Stimulated activated CD4-positive, alpha-beta T cell treated with anti-CD3 and anti-CD28 coated beads, Interleukin-15, amount 100 ng/mL, for 48 hours (primary cell): ENCODE measurements at regions not wholly inside any gene's neighbourhood (a gene's known extent, or its start where the extent isn't known, plus 50 kb on each side); places are given as distances from the start of the nearest gene placed in this dataset.
"Not testable (repeated sequence)": the region's sequence is repeated elsewhere in the genome, so short reads cannot be mapped to it uniquely, and the experiment has no call there.

Experiments
- DNase-seq, 2 donors: peaks; one replicate each; pipeline ENCODE4 v3.0.0-alpha.2; 2020; ENCODE audit warnings: low read depth in 2 of 2

DNA sequence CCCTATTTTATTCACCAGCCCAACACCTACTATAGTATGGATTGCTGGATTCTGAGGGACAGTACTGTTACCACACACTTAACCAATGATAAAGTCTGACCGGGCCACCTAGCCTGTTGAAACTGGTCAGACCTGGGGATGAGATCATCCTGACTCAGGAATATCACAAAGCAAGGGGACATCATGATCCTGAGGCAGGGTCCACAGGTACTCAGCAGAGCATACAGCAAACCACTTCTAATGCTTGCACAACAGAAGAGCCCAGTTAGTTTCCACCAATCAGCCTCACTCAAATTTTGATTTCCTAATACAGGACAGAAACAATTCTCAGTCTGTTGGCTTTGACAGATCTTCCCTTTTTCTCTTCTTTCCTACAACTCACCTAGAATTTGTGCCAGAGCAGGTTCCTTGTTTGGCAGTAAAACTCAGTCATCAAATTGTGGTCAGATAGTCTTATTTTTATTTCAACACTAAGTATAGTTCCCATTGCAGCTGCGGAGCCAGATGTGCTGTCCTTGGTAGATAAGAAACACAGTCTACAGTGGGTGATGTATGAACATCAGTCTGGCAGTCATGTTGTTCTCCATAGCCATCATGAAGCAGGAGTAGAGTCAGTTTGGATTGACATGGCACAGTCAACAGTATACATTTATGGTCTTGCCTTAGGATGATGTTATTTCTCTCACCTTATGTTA, 90.1 kb upstream of the PRR23C start:
- DNase-seq: no peak

DNA sequence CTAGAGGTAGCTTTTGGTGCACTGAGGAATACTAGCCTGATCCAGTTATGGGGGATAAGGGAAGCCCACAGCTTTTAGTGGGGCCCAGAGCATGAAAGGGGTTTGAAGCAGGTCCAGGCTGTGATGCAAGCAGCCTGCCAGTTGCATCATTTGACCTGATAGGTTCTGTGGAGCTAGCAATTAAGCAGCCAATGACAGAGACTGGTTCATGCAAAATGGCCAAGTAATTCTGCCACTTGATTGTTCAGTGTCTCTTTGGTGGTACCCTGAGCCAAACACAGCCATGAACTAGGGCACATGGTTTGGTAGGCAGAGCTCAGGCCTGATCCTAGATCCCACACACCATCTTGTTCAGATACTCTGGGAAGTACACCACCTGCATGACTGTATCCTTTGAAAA, 91.0 kb upstream of the PRR23C start:
- DNase-seq: no peak

DNA sequence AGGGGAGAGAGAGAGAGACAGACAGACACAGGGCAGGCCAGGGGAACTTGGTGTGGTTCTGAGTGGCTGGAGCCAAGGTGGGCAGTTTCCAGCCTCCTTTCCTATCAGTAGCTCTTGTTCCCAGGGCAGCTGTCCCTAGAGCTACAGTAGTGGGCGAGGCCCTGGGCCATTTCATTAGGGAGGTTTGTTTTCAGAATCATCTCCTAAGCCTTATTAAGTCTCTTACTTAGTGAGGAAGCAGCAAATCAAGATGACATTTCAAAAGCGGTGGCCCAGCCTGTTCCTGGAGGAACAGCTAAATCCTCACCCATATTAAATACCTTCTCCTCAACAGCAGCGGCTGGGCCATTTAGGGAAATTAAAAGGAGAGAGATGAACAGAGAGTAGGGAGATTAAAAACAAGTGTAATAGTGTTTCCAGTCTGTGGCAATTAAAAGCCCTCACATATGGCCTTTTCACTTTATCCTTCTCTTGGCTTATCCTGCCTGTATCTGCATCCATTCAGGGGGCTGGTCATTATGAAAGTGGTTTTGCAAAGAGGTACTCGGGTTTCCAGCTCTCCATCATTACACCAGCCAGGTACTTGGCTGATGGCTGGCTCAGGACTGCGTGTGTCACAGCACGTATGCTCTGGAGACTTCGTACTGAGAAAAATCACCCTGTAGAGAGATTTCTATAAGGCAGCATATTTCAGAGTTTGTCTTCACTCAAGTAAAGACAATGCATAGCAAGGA, 91.9 kb upstream of the PRR23C start:
- DNase-seq: no peak

DNA sequence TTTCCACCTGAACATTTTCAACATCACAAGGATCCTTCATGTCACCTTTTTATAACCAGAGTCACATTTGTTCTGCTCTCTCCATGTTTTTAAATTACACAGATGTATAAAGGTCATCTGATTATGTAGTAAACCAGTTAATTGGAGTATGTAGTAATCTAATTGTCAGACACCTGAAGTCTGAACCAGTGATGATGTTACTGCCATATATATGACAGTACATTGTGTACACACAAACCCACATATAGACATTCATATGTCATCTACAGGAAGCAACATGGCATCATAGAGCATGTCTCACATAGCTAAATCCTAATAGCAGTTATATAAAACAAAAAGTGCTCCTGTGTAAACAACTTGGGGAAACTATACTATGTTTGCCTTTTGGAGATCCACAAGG, 95.9 kb upstream of the PRR23C start:
- DNase-seq: no peak

DNA sequence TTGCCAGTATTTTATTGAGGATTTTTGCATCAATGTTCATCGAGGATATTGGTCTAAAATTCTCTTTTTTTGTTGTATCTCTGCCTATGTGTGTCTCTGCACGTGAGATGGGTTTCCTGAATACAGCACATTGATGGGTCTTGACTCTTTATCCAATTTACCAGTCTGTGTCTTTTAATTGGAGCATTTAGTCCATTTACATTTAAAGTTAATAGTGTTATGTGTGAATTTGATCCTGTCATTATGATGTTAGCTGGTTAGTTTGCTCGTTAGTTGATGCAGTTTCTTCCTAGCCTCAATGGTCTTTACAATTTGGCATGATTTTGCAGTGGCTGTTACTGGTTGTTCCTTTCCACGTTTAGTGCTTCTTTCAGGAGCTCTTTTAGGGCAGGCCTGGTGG, 101.3 kb upstream of the PRR23C start:
- not testable (repeated sequence) for DNase-seq

DNA sequence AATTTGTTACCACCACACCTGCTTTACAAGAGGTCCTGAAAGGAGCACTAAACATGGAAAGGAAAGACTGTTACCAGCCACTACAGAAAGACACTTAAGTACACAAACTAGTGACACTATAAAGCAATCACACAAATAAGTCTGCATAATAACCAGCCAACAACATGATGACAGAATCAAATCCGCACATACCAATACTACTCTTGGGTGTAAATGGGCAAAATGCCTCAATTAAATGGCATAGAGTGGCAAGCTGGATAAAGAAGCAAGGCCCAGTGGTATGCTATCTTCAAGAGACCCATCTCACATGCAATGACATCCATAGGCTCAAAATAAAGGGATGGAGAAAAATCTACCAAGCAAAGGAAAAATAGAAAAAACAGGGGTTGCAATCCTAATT, 106.8 kb upstream of the PRR23C start:
- no peak for DNase-seq

DNA sequence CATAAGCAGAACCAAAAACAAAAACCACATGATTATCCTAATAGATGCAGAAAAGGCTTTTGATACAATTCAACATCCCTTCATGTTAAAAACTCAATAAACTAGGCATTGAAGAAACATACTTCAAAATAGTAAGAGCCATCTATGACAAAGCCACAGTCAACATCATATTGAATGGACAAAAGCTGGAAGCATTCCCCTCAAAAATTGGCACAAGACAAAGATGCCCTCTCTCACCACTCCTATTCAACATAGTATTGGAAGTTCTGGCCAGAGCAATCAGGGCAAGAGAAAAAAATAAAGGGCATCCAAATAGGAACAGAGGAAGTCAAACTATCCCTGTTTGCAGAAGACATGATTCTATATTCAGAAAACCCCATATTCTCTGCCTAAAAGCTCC, 108.7 kb upstream of the PRR23C start:
- DNase-seq: not testable (repeated sequence)

DNA sequence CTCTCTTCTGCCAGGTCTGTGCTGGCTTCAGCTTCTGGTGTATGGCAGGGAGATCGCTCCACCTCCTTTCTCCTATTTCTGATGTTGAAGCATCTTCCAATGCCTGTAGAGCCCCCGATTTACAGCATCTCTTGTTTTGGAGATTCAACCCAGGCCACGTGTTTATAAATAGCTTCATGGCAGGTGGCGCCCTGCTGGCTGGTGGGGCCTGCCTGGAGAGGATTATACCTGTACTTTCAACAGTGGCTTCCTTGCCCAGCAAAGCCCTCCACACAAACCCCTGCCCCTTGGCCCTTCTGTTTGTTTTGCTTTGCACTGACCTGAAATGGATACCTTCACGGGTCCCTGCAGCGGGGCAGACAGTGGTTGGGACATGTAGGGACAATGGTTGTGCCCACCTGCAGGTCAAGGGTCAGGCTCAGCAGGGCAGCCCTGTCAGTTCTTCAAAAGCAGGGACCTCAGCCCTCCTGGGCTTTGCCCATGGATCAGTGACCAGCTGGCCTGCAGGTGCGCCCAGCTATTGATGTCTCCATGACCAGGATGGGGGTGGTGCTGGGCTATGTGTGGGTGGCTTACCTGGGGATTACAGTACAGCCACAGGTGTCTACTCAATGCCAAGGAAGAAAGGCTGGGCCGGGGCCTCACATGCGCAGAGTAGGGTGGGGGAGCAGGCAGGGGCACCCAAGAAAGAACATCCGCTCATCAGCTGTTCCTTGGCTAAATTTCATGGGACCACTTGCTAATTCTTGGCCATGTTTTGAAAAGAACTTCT, 112.7 kb upstream of the PRR23C start:
- no peak for DNase-seq

DNA sequence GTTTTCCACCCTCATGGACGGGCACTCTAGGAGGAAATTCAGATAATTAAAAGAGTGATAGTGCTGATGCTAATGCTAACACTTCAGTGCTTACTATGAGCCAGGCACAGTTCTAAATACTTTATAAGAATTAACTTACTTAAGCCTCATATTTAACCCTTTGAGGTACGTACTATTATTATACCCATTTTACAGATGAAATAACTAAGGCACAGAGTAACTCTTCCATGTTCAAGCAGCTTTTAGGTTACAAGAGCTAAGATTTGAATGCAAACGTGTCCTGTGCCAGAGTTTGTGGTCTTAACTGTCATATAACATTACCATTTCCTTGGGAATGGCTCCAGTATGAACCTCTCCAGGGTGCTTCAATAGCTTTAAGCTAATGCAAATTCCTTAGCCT, 114.7 kb upstream of the PRR23C start:
- no peak for DNase-seq

DNA sequence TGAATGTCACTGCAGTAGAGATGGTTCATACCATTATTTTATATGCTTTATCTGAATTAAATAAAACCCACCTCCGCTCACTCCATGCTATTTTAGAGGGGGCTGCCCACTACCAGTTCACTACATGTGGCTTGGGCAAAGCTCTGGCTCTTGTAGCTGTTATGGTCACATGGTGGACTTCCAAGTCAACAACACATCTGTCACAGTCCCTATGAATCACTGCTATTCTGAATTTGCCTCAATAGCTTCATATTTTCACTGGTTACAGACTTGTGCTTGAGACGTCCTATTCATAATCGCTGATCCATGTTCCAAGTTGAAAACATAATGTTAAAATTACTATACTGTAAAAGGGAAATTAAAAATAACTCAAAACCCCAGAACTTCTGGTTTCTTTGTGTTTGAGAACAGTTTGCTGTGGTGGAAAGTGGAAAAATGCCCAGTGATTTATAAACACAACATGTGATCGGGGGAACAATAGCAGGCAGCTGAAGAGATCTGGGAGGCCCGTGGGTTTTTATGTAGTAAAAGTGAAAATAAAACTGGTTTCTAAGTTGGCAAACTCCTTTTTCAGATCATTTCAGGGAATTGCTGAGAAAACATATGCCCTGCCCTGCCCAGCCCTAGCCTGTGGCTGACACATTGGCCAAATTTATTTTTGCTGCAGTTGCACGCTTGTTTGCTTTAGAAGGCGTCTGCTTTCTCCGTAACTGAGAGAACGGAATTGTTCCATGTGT, 128.8 kb upstream of the PRR23C start:
- no peak for DNase-seq

DNA sequence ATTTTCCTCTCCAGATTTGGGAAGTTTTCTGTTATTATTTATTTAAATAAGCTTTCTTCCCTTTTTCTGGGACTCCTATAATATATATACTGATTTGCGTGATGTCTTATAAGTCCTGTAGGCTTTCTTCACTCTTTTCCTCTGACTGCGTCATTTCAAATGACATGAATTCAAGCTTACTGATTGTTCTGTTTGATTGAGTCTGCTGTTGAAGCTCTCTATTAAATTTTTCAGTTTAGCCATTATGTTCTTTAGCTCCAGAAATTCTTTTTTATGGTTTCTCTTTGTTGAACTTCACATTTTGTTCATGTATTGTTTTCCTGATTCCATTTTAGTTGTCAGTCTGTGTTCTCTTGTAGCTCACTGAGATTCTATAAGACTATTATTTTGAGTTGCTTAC, 135.8 kb upstream of the PRR23C start:
- DNase-seq: no peak

DNA sequence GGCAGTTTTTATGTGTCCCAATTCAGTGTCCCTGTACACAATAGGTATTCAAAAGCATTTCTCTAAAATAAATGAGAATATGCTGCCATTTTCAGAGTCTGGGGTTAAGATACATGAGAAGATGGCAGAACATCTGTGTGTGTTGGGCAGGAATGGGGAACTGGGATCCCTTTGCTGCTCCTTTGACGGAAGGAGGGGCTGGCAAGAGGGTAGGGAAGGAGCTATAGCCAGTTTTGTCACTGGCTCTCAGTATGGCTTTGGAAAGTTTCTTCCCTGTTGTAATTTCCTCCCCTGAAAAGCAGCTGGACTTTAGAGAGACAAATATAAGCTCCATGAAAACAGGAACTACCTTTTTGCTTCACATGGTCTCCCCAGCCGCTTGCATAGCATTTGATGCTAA, 137.5 kb upstream of the PRR23C start:
- no peak for DNase-seq

DNA sequence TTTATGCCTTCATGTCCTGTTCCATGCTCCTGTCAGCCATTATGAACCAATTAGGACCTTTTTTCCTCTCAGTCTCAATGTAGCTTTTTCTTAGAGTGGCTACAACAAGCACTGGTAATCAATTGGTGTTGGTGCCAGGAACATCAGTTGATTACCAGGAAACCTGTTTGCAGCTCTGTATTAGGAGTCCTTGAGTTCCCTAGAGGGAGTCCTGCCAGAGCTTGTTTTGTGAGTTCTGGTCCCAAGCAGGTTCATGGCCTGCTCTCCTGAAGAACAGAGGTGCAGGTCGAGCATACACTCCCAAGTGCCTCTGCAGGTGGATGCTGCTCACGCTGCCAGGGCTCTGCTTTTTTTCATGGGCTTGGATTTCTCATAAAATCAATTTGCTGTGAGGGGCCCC, 137.9 kb upstream of the PRR23C start:
- no peak for DNase-seq

DNA sequence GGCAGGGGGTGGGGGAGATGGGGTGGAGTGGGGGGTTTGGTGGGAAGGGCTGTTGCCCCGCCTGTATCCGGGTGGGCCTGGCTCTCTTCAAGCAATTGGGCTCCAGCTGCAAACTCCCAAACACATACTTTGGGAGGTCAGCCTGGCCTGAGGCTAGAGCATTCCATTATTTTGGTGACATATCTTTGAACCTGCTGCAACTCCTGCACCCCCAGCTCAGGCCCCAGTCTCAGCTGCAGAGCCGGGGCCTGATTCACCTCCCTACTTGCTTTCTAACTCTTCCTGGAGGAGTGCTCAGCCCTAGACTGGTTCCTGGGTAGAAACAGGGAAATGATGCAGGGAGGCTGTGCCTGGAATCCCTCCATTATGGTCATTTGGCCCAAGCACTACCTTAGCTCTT, 140.8 kb upstream of the PRR23C start:
- no peak for DNase-seq

DNA sequence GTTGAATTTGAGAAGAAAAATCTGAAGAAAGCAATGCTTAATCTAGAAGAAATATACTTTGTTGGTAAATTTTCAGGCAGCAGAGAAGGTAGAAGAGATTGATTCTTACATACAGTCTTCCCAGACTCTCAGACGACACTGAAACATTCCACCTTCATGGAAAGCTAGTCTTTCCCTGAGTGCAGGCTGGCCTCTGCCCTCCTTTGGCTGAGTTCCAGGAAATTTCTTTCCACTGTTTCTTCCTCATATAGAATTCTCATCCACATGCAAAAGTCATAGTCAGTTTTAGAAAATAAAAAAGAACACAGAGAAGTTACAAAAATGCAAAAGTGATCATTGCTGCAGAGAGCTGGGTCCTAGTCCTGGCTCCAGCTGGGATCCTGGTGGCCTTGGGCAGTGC, 142.5 kb upstream of the PRR23C start:
- DNase-seq: no peak

DNA sequence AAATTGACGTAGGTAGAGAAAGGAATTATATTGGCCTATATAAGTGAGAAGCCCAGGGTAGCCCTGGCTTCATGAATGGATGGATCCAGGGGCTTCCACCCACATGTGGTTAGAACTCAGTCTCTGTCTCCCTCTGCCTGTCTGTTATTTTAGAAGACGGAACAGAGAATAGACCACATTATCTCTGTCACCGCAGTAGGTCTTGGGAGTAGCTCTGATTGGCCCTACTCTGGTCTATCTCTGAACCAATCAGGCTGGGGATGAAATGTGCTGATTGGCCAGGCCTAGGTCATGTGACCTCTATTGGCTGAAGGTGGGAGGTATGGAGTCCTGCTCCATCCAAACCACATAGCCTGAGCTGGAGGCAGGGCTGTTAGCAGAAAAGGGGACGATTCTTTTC, 143.0 kb upstream of the PRR23C start:
- no peak for DNase-seq

DNA sequence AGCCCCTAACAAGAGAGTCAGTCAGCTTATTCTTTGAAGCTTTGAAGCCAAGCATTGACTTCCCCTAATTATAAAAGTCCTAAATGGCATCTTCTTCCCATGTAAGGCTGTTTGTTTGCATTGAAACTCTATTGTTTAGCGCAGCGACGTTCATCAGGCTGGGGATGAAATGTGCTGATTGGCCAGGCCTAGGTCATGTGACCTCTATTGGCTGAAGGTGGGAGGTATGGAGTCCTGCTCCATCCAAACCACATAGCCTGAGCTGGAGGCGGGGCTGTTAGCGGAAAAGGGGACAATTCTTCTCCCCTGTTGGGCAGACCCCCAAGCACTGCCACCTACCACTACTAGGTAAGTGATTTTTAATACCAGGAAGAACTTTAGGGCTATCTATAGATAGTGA, 145.3 kb upstream of the PRR23C start:
- no peak for DNase-seq

DNA sequence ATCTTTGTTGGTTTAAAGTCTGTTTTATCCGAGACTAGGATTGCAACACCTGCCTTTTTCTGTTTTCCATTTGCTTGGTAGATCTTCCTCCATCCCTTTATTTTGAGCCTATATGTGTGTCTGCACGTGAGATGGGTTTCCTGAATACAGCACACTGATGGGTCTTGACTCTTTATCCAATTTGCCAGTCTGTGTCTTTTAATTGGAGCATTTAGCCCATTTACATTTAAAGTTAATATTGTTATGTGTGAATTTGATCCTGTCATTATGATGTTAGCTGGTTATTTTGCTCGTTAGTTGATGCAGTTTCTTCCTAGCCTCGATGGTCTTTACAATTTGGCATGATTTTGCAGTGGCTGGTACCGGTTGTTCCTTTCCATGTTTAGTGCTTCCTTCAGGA, 149.4 kb upstream of the MRPS22 start:
- DNase-seq: not testable (repeated sequence)

DNA sequence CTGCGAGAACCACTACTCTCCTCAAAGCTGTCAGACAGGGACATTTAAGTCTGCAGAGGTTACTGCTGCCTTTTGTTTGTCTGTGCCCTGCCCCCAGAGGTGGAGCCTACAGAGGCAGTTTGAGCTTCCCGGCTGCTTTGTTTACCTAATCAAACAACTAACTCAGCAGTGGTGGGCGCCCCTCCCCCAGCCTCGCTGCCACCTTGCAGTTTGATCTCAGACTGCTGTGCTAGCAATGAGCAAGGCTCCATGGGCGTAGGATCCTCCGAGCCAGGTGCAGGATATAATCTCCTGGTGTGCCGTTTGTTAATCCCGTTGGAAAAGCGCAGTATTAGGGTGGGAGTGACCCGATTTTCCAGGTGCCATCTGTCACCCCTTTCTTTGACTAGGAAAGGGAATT, 147.7 kb upstream of the MRPS22 start:
- not testable (repeated sequence) for DNase-seq

DNA sequence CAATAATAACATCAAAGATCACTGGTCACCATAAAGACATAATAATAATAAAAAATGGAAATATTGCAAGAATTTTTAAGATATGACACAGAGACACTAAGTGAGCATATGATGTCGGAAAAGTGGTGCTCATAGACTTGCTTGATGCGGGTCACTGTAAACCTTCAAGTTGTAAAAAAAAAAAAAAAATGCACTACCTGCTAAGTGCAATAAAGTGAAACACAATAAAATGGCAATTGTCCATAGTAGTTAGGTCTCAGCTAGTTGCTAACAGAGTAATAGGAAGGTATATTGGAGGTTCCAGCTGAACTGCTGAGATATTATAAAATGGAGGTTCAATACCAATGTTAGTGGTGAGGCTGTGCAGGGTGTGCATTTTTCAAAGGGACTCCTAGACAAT, 146.6 kb upstream of the MRPS22 start:
- no peak for DNase-seq

DNA sequence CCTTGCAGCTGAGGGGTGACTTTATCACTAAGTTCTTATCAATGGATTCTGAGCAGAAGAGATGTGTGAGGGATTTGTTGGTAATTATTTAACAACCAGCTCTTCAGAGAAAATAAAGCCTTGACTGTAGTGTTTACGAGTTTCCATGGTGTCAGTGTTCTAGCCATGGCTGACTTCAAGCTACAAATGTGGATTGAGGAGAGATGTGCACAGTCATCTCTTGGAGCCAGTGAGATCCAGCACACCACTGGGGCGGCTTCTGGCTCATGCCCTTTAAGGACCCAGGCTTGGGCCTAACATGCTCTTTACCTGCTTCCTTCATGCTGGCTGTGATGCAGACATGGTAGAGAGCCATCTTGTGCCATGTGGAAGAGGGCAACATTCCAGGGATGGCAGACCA, 145.6 kb upstream of the MRPS22 start:
- no peak for DNase-seq

DNA sequence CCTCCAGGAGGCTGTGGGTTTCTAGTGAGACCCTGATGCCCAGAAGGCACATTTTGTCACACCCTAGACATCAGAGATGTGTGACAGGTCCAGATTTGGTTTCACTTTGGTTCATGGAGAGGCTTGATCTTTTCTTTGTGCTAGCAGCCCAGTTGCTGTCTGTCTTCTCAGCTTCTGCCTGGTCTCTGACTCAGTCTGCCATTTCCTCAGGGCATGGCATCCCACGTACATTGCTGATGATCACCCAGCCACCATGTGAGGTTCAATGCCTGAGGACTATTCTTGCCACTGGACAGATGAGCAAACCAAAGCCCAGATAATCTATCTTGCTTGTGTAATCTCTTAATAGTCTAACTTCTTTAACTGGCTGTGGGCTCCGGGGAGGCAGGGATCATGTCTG, 144.9 kb upstream of the MRPS22 start:
- no peak for DNase-seq
